Fibroblast of lung (primary cell): ENCODE measurements at regions not wholly inside any gene's neighbourhood (a gene's known extent, or its start where the extent isn't known, plus 50 kb on each side); places are given as distances from the start of the nearest gene placed in this dataset.

Experiments used
- DNase-seq, 2 donors: peaks; one replicate each; pipeline versions ENCODE4 v3.0.0 to v3.0.0-alpha.2; 2010; ENCODE audit warnings: low read depth in 2 of 2
- H2AFZ ChIP-seq: 2 replicates; pipeline ENCODE4 v1.5.1; 2012; ENCODE audit warnings: low read length, control low read depth, inconsistent platforms
- H3K27ac ChIP-seq: 2 replicates; pipeline ENCODE4 v1.5.1; 2011; ENCODE audit warnings: low read length, control low read depth; ENCODE audit not compliant: insufficient read depth
- H3K27me3 ChIP-seq: 2 replicates; pipeline ENCODE4 v1.5.1; 2011; ENCODE audit warnings: mild to moderate bottlenecking, low read length; ENCODE audit not compliant: control insufficient read depth, insufficient read depth
- H3K36me3 ChIP-seq: 2 replicates; pipeline ENCODE4 v1.5.1; 2011; ENCODE audit warnings: low read length; ENCODE audit not compliant: control insufficient read depth, insufficient read depth
- H3K4me1 ChIP-seq: 2 replicates; pipeline ENCODE4 v1.5.1; 2011; ENCODE audit warnings: low read length; ENCODE audit not compliant: control insufficient read depth, insufficient read depth; ENCODE audit errors: extremely low read depth
- H3K4me2 ChIP-seq: 2 replicates; pipeline ENCODE4 v1.5.1; 2011; ENCODE audit warnings: low read length, control low read depth; ENCODE audit not compliant: insufficient read depth; ENCODE audit errors: extremely low read depth
- H3K4me3 ChIP-seq, 4 experiments: fragments of 200-600 bp in 1 of 4; sonication (generic) in 1 of 4; replicated peaks in 1 of 4; 2 replicates each; pipeline ENCODE4 v1.5.1; 2011 to 2016; ENCODE audit warnings: low read length in 4 of 4, low read depth in 3 of 4, mild to moderate bottlenecking in 3 of 4, control low read depth in 2 of 4, inconsistent platforms in 1 of 4, mixed read lengths in 1 of 4; ENCODE audit not compliant: insufficient read depth in 1 of 4; ENCODE audit errors: control extremely low read depth in 1 of 4
- H3K79me2 ChIP-seq: 2 replicates; pipeline ENCODE4 v1.5.1; 2012; ENCODE audit warnings: mild to moderate bottlenecking, low read length, inconsistent platforms; ENCODE audit not compliant: control insufficient read depth, insufficient read depth
- H3K9ac ChIP-seq: 2 replicates; pipeline ENCODE4 v1.5.1; 2011; ENCODE audit warnings: mild to moderate bottlenecking, low read length, control low read depth; ENCODE audit not compliant: insufficient read depth
- H3K9me3 ChIP-seq: 2 replicates; pipeline ENCODE4 v1.5.1; 2012; ENCODE audit warnings: low read depth, low read length; ENCODE audit not compliant: control insufficient read depth, insufficient read depth
- H4K20me1 ChIP-seq: 2 replicates; pipeline ENCODE4 v1.5.1; 2011; ENCODE audit warnings: low read length; ENCODE audit not compliant: control insufficient read depth, insufficient read depth; ENCODE audit errors: extremely low read depth
- EZH2 ChIP-seq: IDR thresholded peaks from 2 replicates; pipeline ENCODE4 v1.5.1; 2012; ENCODE audit warnings: low read length, control low read depth, mild to moderate bottlenecking; ENCODE audit errors: missing control alignments
- TF ChIP-seq, protein P1 (sequence below), 2 donors: IDR thresholded peaks in 1 of 2; conservative IDR thresholded peaks in 1 of 2; 1 replicate in 1 of 2; 2 replicates in 1 of 2; pipeline ENCODE4 v1.5.1; 2011 to 2012; ENCODE audit warnings: low read length in 2 of 2, control low read depth in 1 of 2, inconsistent platforms in 1 of 2, low read depth in 1 of 2, mild to moderate bottlenecking in 1 of 2

DNA sequence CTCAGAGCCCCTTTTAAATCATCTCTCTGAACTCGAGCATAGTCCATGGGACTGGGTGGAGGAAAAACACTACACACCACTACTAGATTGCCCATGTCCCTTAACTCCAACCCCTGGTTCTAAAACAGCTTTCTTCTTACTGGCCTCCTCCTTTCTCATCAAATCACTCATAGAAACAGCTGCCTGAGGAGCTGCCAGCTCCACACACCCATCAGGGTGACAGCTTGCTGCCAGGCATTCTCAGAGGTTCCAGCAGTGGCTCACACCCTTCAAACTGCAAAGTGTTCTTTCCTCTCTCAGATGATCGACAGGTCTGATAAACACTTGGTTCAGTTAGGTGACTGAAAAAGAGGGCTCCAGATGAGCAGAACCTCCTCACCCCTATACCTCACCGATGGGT lies 543.0 kb upstream of the PLXNA2 start:
- TF ChIP-seq, protein P1, sequence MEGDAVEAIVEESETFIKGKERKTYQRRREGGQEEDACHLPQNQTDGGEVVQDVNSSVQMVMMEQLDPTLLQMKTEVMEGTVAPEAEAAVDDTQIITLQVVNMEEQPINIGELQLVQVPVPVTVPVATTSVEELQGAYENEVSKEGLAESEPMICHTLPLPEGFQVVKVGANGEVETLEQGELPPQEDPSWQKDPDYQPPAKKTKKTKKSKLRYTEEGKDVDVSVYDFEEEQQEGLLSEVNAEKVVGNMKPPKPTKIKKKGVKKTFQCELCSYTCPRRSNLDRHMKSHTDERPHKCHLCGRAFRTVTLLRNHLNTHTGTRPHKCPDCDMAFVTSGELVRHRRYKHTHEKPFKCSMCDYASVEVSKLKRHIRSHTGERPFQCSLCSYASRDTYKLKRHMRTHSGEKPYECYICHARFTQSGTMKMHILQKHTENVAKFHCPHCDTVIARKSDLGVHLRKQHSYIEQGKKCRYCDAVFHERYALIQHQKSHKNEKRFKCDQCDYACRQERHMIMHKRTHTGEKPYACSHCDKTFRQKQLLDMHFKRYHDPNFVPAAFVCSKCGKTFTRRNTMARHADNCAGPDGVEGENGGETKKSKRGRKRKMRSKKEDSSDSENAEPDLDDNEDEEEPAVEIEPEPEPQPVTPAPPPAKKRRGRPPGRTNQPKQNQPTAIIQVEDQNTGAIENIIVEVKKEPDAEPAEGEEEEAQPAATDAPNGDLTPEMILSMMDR (conservative IDR thresholded peaks at IDR 0.05 in 1 of 2, IDR thresholded peaks at IDR 0.05 in 1 of 2; ENCODE audit: low read depth in 1 of 2, low read length in 2 of 2) = no peak
- TF ChIP-seq EZH2 = no peak
- no peaks in the 10 kb centered on the region for H3K4me1 ChIP-seq
- no peak overlapping the region for H3K4me2 ChIP-seq
- H3K9me3 ChIP-seq = no peaks in the 10 kb centered on the region
- no peaks in the 10 kb centered on the region for H3K36me3 ChIP-seq
- no peaks in the 10 kb centered on the region for H3K27me3 ChIP-seq
- H3K4me3 ChIP-seq = no peak overlapping the region
- no peaks in the 10 kb centered on the region for H4K20me1 ChIP-seq
- no peak overlapping the region for H2AFZ ChIP-seq
- no peaks in the 10 kb centered on the region for H3K79me2 ChIP-seq
- no peak for DNase-seq
- no peak overlapping the region for H3K9ac ChIP-seq
- H3K27ac ChIP-seq = no peak overlapping the region

DNA sequence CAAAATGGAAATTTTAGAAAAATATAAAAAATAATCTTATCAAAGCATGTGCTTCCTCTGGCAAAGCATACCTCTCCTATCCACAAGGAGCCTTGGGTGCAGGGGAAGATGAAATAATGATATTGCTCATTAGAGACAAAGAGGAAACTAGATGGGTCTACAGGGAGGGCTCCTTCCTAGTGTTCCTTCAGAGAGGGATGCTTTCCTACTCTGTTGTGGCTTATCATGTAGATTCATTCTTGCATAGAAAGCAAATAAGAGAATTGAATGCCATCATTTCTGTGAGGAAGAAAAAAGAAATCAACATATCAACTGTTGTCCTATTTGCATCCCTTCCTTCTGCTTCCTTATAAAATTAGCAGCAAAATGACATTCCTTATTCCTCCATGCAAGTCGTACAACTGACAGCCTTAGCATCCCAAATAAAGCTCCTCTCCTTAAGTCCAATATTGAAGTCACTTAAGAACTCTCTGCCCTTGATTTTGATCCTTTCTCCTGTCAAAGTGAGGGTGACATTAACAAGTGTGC lies 543.9 kb upstream of the PLXNA2 start:
- H3K4me2 ChIP-seq = no peak overlapping the region
- no peak overlapping the region for H2AFZ ChIP-seq
- TF ChIP-seq EZH2 = no peak
- TF ChIP-seq, protein P1 (conservative IDR thresholded peaks at IDR 0.05 in 1 of 2, IDR thresholded peaks at IDR 0.05 in 1 of 2; ENCODE audit: low read depth in 1 of 2, low read length in 2 of 2) = no peak
- H3K79me2 ChIP-seq = no peaks in the 10 kb centered on the region
- no peaks in the 10 kb centered on the region for H4K20me1 ChIP-seq
- H3K27me3 ChIP-seq = no peaks in the 10 kb centered on the region
- no peak overlapping the region for H3K4me3 ChIP-seq
- no peaks in the 10 kb centered on the region for H3K9me3 ChIP-seq
- no peak overlapping the region for H3K9ac ChIP-seq
- no peak for DNase-seq
- no peak overlapping the region for H3K27ac ChIP-seq
- H3K36me3 ChIP-seq = no peaks in the 10 kb centered on the region
- no peaks in the 10 kb centered on the region for H3K4me1 ChIP-seq

DNA sequence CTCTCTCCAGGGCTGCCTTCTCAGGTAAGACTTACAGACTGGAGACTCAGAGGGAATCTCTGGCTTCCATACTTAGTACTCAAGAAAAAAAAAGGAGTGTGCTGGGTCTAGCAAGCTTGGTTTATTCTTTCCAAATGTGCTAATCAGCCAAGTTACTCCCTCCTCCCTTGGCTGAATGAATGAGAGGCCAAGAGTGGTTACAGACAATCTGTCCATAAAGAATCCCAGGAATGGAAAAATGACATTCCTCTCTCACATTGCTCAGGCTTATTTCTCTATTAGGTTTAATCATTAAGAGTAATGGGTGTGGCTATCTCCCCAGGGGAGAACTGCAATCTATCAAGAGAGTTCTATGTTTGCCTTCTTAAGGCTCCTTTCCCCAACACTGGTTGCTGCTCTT lies 547.3 kb upstream of the PLXNA2 start:
- Histone ChIP-seq H3K36me3 (no peaks in the 10 kb centered on the region), H3K27me3 (no peaks in the 10 kb centered on the region), H3K4me1 (no peaks in the 10 kb centered on the region), H3K4me3 (no peak overlapping the region), H3K9ac (no peak overlapping the region), H3K9me3 (no peaks in the 10 kb centered on the region), H3K79me2 (no peaks in the 10 kb centered on the region), H3K27ac (no peak overlapping the region), H4K20me1 (no peaks in the 10 kb centered on the region), H3K4me2 (no peak overlapping the region), H2AFZ (no peak overlapping the region)
- DNase-seq = peak in 1 of 2 donors; percentile 51
- TF ChIP-seq EZH2 = no peak
- TF ChIP-seq, protein P1 (conservative IDR thresholded peaks at IDR 0.05 in 1 of 2, IDR thresholded peaks at IDR 0.05 in 1 of 2; ENCODE audit: low read depth in 1 of 2, low read length in 2 of 2) = no peak
